Gastrocnemius medialis (tissue), 4 donors: ENCODE measurements at regions not wholly inside any gene's neighbourhood (a gene's known extent, or its start where the extent isn't known, plus 50 kb on each side); places are given as distances from the start of the nearest gene placed in this dataset.

Experiments used
- POLR2A ChIP-seq, 2 donors: fragments of 450-650 bp; IDR thresholded peaks; one replicate each; pipeline ENCODE4 v1.6.1; 2017; ENCODE audit warnings: antibody characterized with exemption in 2 of 2, mild to moderate bottlenecking in 2 of 2, moderate library complexity in 2 of 2
- TF ChIP-seq, protein P1 (sequence below), 5 experiments: fragments of 450-650 bp in 3 of 5; fragments of 200-600 bp in 2 of 5; sonication (generic) in 2 of 5; IDR thresholded peaks in 4 of 5; conservative IDR thresholded peaks in 1 of 5; 1 replicate in 4 of 5; 2 replicates in 1 of 5; pipeline ENCODE4 v1.5.1; 2016 to 2019; ENCODE audit warnings: antibody characterized with exemption in 5 of 5, mild to moderate bottlenecking in 3 of 5, moderate library complexity in 3 of 5

DNA sequence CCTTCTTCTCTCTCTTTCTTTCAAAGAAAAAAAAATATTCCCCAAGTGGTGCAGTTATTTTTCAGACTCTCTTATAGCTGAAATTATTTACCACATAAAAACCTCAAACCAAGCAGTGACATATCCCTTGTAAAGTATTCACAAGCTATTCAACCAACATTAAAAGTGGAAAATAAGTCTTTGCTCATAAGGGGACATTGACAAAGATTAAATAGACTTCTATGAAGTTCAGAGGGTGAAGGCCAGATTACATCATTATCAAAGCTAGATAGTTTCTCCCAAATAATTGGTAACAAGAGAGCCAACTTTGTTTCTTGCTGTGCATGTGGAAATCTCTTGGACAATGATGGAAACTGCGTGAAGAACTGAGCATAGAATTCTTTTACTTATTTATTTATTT lies 379.8 kb upstream of the RSPO3 start:
- TF ChIP-seq, protein P1, sequence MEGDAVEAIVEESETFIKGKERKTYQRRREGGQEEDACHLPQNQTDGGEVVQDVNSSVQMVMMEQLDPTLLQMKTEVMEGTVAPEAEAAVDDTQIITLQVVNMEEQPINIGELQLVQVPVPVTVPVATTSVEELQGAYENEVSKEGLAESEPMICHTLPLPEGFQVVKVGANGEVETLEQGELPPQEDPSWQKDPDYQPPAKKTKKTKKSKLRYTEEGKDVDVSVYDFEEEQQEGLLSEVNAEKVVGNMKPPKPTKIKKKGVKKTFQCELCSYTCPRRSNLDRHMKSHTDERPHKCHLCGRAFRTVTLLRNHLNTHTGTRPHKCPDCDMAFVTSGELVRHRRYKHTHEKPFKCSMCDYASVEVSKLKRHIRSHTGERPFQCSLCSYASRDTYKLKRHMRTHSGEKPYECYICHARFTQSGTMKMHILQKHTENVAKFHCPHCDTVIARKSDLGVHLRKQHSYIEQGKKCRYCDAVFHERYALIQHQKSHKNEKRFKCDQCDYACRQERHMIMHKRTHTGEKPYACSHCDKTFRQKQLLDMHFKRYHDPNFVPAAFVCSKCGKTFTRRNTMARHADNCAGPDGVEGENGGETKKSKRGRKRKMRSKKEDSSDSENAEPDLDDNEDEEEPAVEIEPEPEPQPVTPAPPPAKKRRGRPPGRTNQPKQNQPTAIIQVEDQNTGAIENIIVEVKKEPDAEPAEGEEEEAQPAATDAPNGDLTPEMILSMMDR (IDR thresholded peaks at IDR 0.05 in 4 of 5, conservative IDR thresholded peaks at IDR 0.05 in 1 of 5) = no peak
- TF ChIP-seq POLR2A (IDR thresholded peaks at IDR 0.05) = no peak
